Panc1 (cell line): ENCODE measurements at regions not wholly inside any gene's neighbourhood (a gene's known extent, or its start where the extent isn't known, plus 50 kb on each side); places are given as distances from the start of the nearest gene placed in this dataset.

Experiments used
- ATAC-seq: fragments of 200-7000 bp; cut with Tn5 transposase; 2 replicates; pipeline ENCODE4 v1.9.1; 2020; ENCODE audit warnings: mild to moderate bottlenecking, moderate library complexity
- BruUV-seq: library from RNA; stranded (reverse); fragments of 400-500 nt; replicated peaks from 2 replicates; lab custom pipeline; 2021; lab: Mats Ljungman, UMichigan
- CTCF ChIA-PET: fragments of 300-600 bp; sonication (Branson Sonifier 250); formaldehyde crosslinking; loops from one replicate; lab custom pipeline; 2022; ENCODE audit warnings: antibody characterized with exemption; lab: Charles Lee
- POLR2A ChIA-PET: fragments of 300-600 bp; sonication (Branson Sonifier 250); formaldehyde crosslinking; loops from one replicate; lab custom pipeline; 2022; ENCODE audit warnings: antibody characterized with exemption; lab: Charles Lee
- DNase-seq: peaks from one replicate; pipeline ENCODE4 v3.0.0-alpha.2; 2010; ENCODE audit warnings: low read depth, low spot score
- H3K27ac ChIP-seq: 2 replicates; pipeline ENCODE4 v1.5.1; 2011; ENCODE audit warnings: mild to moderate bottlenecking, low read length, inconsistent platforms
- H3K27me3 ChIP-seq: fragments of 200-500 bp; sonication (Bioruptor generic); 2 replicates; pipeline ENCODE4 v1.6.0; 2014; ENCODE audit warnings: low read length, inconsistent platforms; ENCODE audit not compliant: control insufficient read depth, insufficient read depth
- H3K36me3 ChIP-seq: fragments of 200-500 bp; sonication (Bioruptor generic); 2 replicates; pipeline ENCODE4 v1.5.1; 2014; ENCODE audit warnings: inconsistent platforms, mild to moderate bottlenecking, low read length, moderate library complexity; ENCODE audit not compliant: control insufficient read depth, insufficient read depth
- H3K4me1 ChIP-seq: 2 replicates; pipeline ENCODE4 v1.5.1; 2011; ENCODE audit warnings: inconsistent platforms, mild to moderate bottlenecking, low read length, moderate library complexity; ENCODE audit not compliant: control insufficient read depth, insufficient read depth
- H3K4me3 ChIP-seq, 2 experiments: 2 replicates each; pipeline ENCODE4 v1.5.1; 2011 to 2012; ENCODE audit warnings: low read depth in 2 of 2, low read length in 2 of 2, mild to moderate bottlenecking in 2 of 2, inconsistent platforms in 1 of 2, moderate library complexity in 1 of 2
- H3K9me3 ChIP-seq: fragments of 200-500 bp; sonication (Bioruptor generic); 2 replicates; pipeline ENCODE4 v1.5.1; 2014; ENCODE audit warnings: low read depth, mild to moderate bottlenecking, inconsistent platforms, low read length, moderate library complexity; ENCODE audit not compliant: control insufficient read depth, insufficient read depth
- CTCF ChIP-seq: fragments of 450-650 bp; IDR thresholded peaks from 2 replicates; pipeline ENCODE4 v1.5.1; 2017; ENCODE audit warnings: mild to moderate bottlenecking
- POLR2AphosphoS5 ChIP-seq: IDR thresholded peaks from 2 replicates; pipeline ENCODE4 v1.6.1; 2012; ENCODE audit warnings: mild to moderate bottlenecking, low read depth, low read length, moderate library complexity
- REST ChIP-seq, 2 experiments: IDR thresholded peaks; 2 replicates each; pipeline ENCODE4 v1.6.1; 2011 to 2012; ENCODE audit warnings: low read depth in 2 of 2, control low read depth in 1 of 2, low read length in 1 of 2, mild to moderate bottlenecking in 1 of 2, moderate library complexity in 1 of 2; ENCODE audit not compliant: insufficient read depth in 1 of 2
- SIN3A ChIP-seq: IDR thresholded peaks from 2 replicates; pipeline ENCODE4 v1.6.1; 2012; ENCODE audit warnings: low read depth, mild to moderate bottlenecking, low read length, moderate library complexity, borderline replicate concordance; ENCODE audit not compliant: insufficient read depth
- TCF7L2 ChIP-seq: IDR thresholded peaks from 2 replicates; pipeline ENCODE4 v1.6.1; 2011; ENCODE audit warnings: mild to moderate bottlenecking, low read depth, low read length, inconsistent platforms
- in situ Hi-C: cut with HindIII; loops from 2 replicates; pipeline ENCODE4 v1.10.0; 2016; ENCODE audit warnings: low sequenced_read_pairs, low pct_unique_long_range_greater_than_20kb
- intact Hi-C: fragments of 100-400 bp; cut with micrococcal nuclease; formaldehyde crosslinking; loops from one replicate; pipeline ENCODE4 v1.10.0; 2022; ENCODE audit not compliant: unreplicated experiment

DNA sequence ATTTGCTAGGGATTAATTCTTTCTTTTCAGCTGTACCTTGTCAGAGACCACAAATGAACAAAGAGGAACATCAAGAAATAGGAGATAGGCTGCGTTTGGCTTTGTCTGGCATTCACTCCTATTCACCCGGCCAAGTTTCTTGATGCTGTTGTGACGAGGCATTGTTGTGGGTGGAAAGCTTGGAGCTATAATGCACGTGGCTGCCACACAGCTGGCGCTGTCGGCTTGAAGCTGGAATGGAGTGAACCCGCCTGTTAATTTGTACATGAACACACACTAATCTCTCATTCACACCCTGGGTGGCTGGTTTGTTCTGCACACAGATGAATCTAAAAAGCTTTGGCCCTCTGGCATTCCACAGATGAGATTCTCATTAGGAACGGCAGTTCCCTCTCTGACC lies 274.9 kb upstream of the GYPC start:
- H3K36me3 ChIP-seq, result no peaks in the 10 kb centered on the region
- intact Hi-C loops, result no loop called here

GRCh38 chr2:126382998-126383397 lies 273.0 kb upstream of the GYPC start:
- DNase-seq (no peak), ATAC-seq (no peak)
- BruUV-seq, result no TSS peak
- H3K9me3 ChIP-seq, result no peaks in the 10 kb centered on the region; the same call in 1 of the 2 replicates
- in situ Hi-C loops (no loop called here), intact Hi-C loops (no loop called here)
- no peaks in the 10 kb centered on the region for H3K27me3 ChIP-seq
- H3K4me1 ChIP-seq, result no peaks in the 10 kb centered on the region
- CTCF ChIA-PET, result no interaction called here
- no peak overlapping the region for H3K4me3 ChIP-seq
- no peak for TF ChIP-seq TCF7L2
- no peak for TF ChIP-seq POLR2AphosphoS5
- TF ChIP-seq SIN3A, result no peak
- TF ChIP-seq REST (IDR thresholded peaks at IDR 0.05; ENCODE audit: insufficient read depth in 1 of 2, low read depth in 2 of 2, low read length in 1 of 2), result no peak
- TF ChIP-seq CTCF, result no peak
- H3K36me3 ChIP-seq, result no peaks in the 10 kb centered on the region
- no peak overlapping the region for H3K27ac ChIP-seq
- POLR2A ChIA-PET, result no interaction called here

More for the DNA sequence above, 274.9 kb upstream of the GYPC start:
- BruUV-seq, result no TSS peak
- ChIA-PET CTCF (no interaction called here), POLR2A (no interaction called here)
- Histone ChIP-seq H3K4me3 (no peak overlapping the region), H3K4me1 (no peaks in the 10 kb centered on the region), H3K9me3 (no peaks in the 10 kb centered on the region; the same call in 1 of the 2 replicates), H3K27me3 (no peaks in the 10 kb centered on the region), H3K27ac (no peak overlapping the region)
- in situ Hi-C loops, result no loop called here
- DNase-seq, result no peak
- TF ChIP-seq TCF7L2 (no peak), POLR2AphosphoS5 (no peak), CTCF (no peak), REST (IDR thresholded peaks at IDR 0.05; ENCODE audit: insufficient read depth in 1 of 2, low read depth in 2 of 2, low read length in 1 of 2) (no peak), SIN3A (no peak)
- no peak for ATAC-seq
